Neural progenitor cell (in vitro differentiated cells): ENCODE measurements at regions not wholly inside any gene's neighbourhood (a gene's known extent, or its start where the extent isn't known, plus 50 kb on each side); places are given as distances from the start of the nearest gene placed in this dataset.

Experiments used
- DNase-seq: peaks from one replicate; pipeline ENCODE4 v3.0.0-alpha.2; 2016; ENCODE audit warnings: low spot score
- H2AFZ ChIP-seq: fragments of 200-600 bp; sonication (generic); replicated peaks from 2 replicates; pipeline ENCODE4 v1.6.1; 2016; ENCODE audit warnings: antibody characterized with exemption
- H3F3A ChIP-seq: fragments of 200-600 bp; sonication (generic); 2 replicates; pipeline ENCODE4 v1.6.1; 2016; ENCODE audit warnings: antibody characterized with exemption, low read depth
- H3K27ac ChIP-seq: fragments of 200-600 bp; sonication (generic); 2 replicates; pipeline ENCODE4 v1.5.1; 2016; ENCODE audit warnings: mild to moderate bottlenecking
- H3K27me3 ChIP-seq: fragments of 200-600 bp; sonication (generic); 2 replicates; pipeline ENCODE4 v1.6.1; 2016; ENCODE audit warnings: mild to moderate bottlenecking, moderate library complexity
- H3K36me3 ChIP-seq: fragments of 200-600 bp; sonication (generic); 2 replicates; pipeline ENCODE4 v1.5.1; 2016
- H3K4me1 ChIP-seq: fragments of 200-600 bp; sonication (generic); 2 replicates; pipeline ENCODE4 v1.6.1; 2016; ENCODE audit warnings: mixed run types
- H3K4me2 ChIP-seq: fragments of 200-600 bp; sonication (generic); 2 replicates; pipeline ENCODE4 v1.6.1; 2016
- H3K4me3 ChIP-seq: fragments of 200-600 bp; sonication (generic); 2 replicates; pipeline ENCODE4 v1.5.1; 2016
- H3K79me2 ChIP-seq: fragments of 200-600 bp; sonication (generic); 2 replicates; pipeline ENCODE4 v1.6.1; 2016; ENCODE audit warnings: low read depth
- H3K9ac ChIP-seq: fragments of 200-600 bp; sonication (generic); 2 replicates; pipeline ENCODE4 v1.6.1; 2016
- H3K9me3 ChIP-seq: fragments of 200-600 bp; sonication (generic); 2 replicates; pipeline ENCODE4 v1.5.1; 2016; ENCODE audit warnings: low read depth
- H4K20me1 ChIP-seq: fragments of 200-600 bp; sonication (generic); 2 replicates; pipeline ENCODE4 v1.6.1; 2016; ENCODE audit warnings: low read depth
- H3K27ac Mint-ChIP-seq: 3 replicates; pipeline ENCODE4 v1.8.0; 2021; ENCODE audit warnings: mixed read lengths
- H3K27me3 Mint-ChIP-seq: 2 replicates; pipeline ENCODE4 v1.8.0; 2022; ENCODE audit warnings: low read depth, mild to moderate bottlenecking, inconsistent platforms, moderate library complexity, mixed read lengths; ENCODE audit not compliant: insufficient read depth
- H3K36me3 Mint-ChIP-seq: 3 replicates; pipeline ENCODE4 v1.8.0; 2021; ENCODE audit warnings: mixed read lengths
- H3K4me1 Mint-ChIP-seq: 3 replicates; pipeline ENCODE4 v1.8.0; 2021; ENCODE audit warnings: mixed read lengths
- H3K4me3 Mint-ChIP-seq: 3 replicates; pipeline ENCODE4 v1.8.0; 2021; ENCODE audit warnings: mild to moderate bottlenecking, moderate library complexity, mixed read lengths
- H3K9me3 Mint-ChIP-seq: 3 replicates; pipeline ENCODE4 v1.8.0; 2020; ENCODE audit warnings: mixed read lengths
- CTCF ChIP-seq: fragments of 200-600 bp; sonication (generic); IDR thresholded peaks from 2 replicates; pipeline ENCODE4 v1.5.1; 2017; ENCODE audit warnings: antibody characterized with exemption, mild to moderate bottlenecking
- EZH2 ChIP-seq: fragments of 200-600 bp; sonication (generic); IDR thresholded peaks from 2 replicates; pipeline ENCODE4 v1.6.1; 2017; ENCODE audit warnings: antibody characterized with exemption, mild to moderate bottlenecking, moderate library complexity
- EZH2phosphoT487 ChIP-seq: fragments of 200-600 bp; sonication (generic); IDR thresholded peaks from 2 replicates; pipeline ENCODE4 v1.6.1; 2017; ENCODE audit warnings: antibody characterized with exemption

- H3K4me1 ChIP-seq = no peaks in the 10 kb centered on the region
- no peak for TF ChIP-seq EZH2phosphoT487
- TF ChIP-seq EZH2 = no peak
- TF ChIP-seq CTCF = no peak
- H3K4me2 ChIP-seq = no peak overlapping the region
- Mint-ChIP-seq H3K27me3 (peaks cover 7% of the 10 kb centered on the region), H3K4me1 (no peaks in the 10 kb centered on the region), H3K36me3 (no peaks in the 10 kb centered on the region), H3K4me3 (no peak overlapping the region), H3K9me3 (no peaks in the 10 kb centered on the region), H3K27ac (no peak overlapping the region)
- H3K9ac ChIP-seq = no peak overlapping the region
- H3K27me3 ChIP-seq = no peaks in the 10 kb centered on the region
- H3K79me2 ChIP-seq = no peaks in the 10 kb centered on the region
- no peaks in the 10 kb centered on the region for H3F3A ChIP-seq
- H3K36me3 ChIP-seq = no peaks in the 10 kb centered on the region
- DNase-seq = no peak
- no peaks in the 10 kb centered on the region for H4K20me1 ChIP-seq
- H3K9me3 ChIP-seq = no peaks in the 10 kb centered on the region
- H3K27ac ChIP-seq = no peak overlapping the region
- H3K4me3 ChIP-seq = no peak overlapping the region
- no peak overlapping the region for H2AFZ ChIP-seq
These were observed 2220.3 kb upstream of the AGA start for GRCh38 chr4:179662522-179662921.

- H3K27me3 ChIP-seq = no peaks in the 10 kb centered on the region
- H3F3A ChIP-seq = no peaks in the 10 kb centered on the region
These were observed 2221.6 kb upstream of the AGA start for GRCh38 chr4:179663641-179664429.

GRCh38 chr4:179664430-179665027 lies 2222.3 kb upstream of the AGA start:
- Histone ChIP-seq H3K27ac (no peak overlapping the region), H2AFZ (no peak overlapping the region), H3K27me3 (no peaks in the 10 kb centered on the region), H3K4me2 (no peak overlapping the region), H3K36me3 (no peaks in the 10 kb centered on the region), H4K20me1 (no peaks in the 10 kb centered on the region), H3K9ac (no peak overlapping the region), H3K9me3 (no peaks in the 10 kb centered on the region), H3K4me1 (no peaks in the 10 kb centered on the region), H3K4me3 (no peak overlapping the region), H3F3A (no peaks in the 10 kb centered on the region), H3K79me2 (no peaks in the 10 kb centered on the region)
- no peak overlapping the region for H3K4me3 Mint-ChIP-seq
- H3K27ac Mint-ChIP-seq = no peak overlapping the region
- no peak for DNase-seq
- no peaks in the 10 kb centered on the region for H3K36me3 Mint-ChIP-seq
- no peaks in the 10 kb centered on the region for H3K9me3 Mint-ChIP-seq
- peaks cover 7% of the 10 kb centered on the region for H3K27me3 Mint-ChIP-seq
- H3K4me1 Mint-ChIP-seq = no peaks in the 10 kb centered on the region
- TF ChIP-seq CTCF (no peak), EZH2 (no peak), EZH2phosphoT487 (no peak)

More at GRCh38 chr4:179663641-179664429, 2221.6 kb upstream of the AGA start:
- Mint-ChIP-seq H3K4me3 (no peak overlapping the region), H3K9me3 (no peaks in the 10 kb centered on the region), H3K27me3 (peaks cover 7% of the 10 kb centered on the region), H3K27ac (no peak overlapping the region), H3K4me1 (no peaks in the 10 kb centered on the region), H3K36me3 (no peaks in the 10 kb centered on the region)
- no peaks in the 10 kb centered on the region for H3K4me1 ChIP-seq
- no peaks in the 10 kb centered on the region for H3K9me3 ChIP-seq
- H4K20me1 ChIP-seq = no peaks in the 10 kb centered on the region
- H3K36me3 ChIP-seq = no peaks in the 10 kb centered on the region
- no peak overlapping the region for H3K27ac ChIP-seq
- H3K9ac ChIP-seq = no peak overlapping the region
- no peak overlapping the region for H2AFZ ChIP-seq
- no peak for DNase-seq
- no peaks in the 10 kb centered on the region for H3K79me2 ChIP-seq
- no peak overlapping the region for H3K4me2 ChIP-seq
- no peak for TF ChIP-seq CTCF
- TF ChIP-seq EZH2 = no peak
- no peak overlapping the region for H3K4me3 ChIP-seq
